Stimulated activated CD4-positive, alpha-beta T cell treated with anti-CD3 and anti-CD28 coated beads, Interleukin-15, amount 100 ng/mL, for 48 hours (primary cell): ENCODE measurements at regions not wholly inside any gene's neighbourhood (a gene's known extent, or its start where the extent isn't known, plus 50 kb on each side); places are given as distances from the start of the nearest gene placed in this dataset.

ENCODE experiments used
- DNase-seq, 2 donors: peaks; one replicate each; pipeline ENCODE4 v3.0.0-alpha.2; 2020; ENCODE audit warnings: low read depth in 2 of 2

- DNase-seq: no peak
Measured at GRCh38 chr2:150783896-150784295, 296.4 kb upstream of the RND3 start.

- DNase-seq: no peak
Measured at GRCh38 chr2:150783015-150783414, 295.5 kb upstream of the RND3 start.

- DNase-seq: no peak
Measured at GRCh38 chr2:150782613-150783012, 295.1 kb upstream of the RND3 start.

GRCh38 chr2:150781142-150781541 is 293.7 kb upstream of the RND3 start:
- no peak for DNase-seq

GRCh38 chr2:150778828-150779227 is 291.4 kb upstream of the RND3 start:
- DNase-seq: no peak

GRCh38 chr2:150769421-150769820 is 282.0 kb upstream of the RND3 start:
- DNase-seq: no peak

GRCh38 chr2:150767991-150768746 is 280.7 kb upstream of the RND3 start:
- DNase-seq: no peak

GRCh38 chr2:150762571-150762970 is 275.1 kb upstream of the RND3 start:
- DNase-seq: no peak

GRCh38 chr2:150759531-150759930 is 272.1 kb upstream of the RND3 start:
- no peak for DNase-seq

- DNase-seq: no peak
Measured at GRCh38 chr2:150759106-150759505, 271.6 kb upstream of the RND3 start.

GRCh38 chr2:150752229-150752628 is 264.8 kb upstream of the RND3 start:
- no peak for DNase-seq

- no peak for DNase-seq
Measured at GRCh38 chr2:150750720-150751119, 263.3 kb upstream of the RND3 start.

- no peak for DNase-seq
Measured at GRCh38 chr2:150742094-150742493, 254.6 kb upstream of the RND3 start.

GRCh38 chr2:150735894-150736498 is 248.5 kb upstream of the RND3 start:
- DNase-seq: no peak

- DNase-seq: no peak
Measured at GRCh38 chr2:150733051-150733618, 245.7 kb upstream of the RND3 start.

- DNase-seq: no peak
Measured at GRCh38 chr2:150732491-150732890, 245.0 kb upstream of the RND3 start.

GRCh38 chr2:150732064-150732463 is 244.6 kb upstream of the RND3 start:
- DNase-seq: no peak

GRCh38 chr2:150729495-150729955 is 242.1 kb upstream of the RND3 start:
- DNase-seq: no peak

- DNase-seq: no peak
Measured at GRCh38 chr2:150718280-150718679, 230.8 kb upstream of the RND3 start.

- DNase-seq: no peak
Measured at GRCh38 chr2:150716186-150716585, 228.7 kb upstream of the RND3 start.

- no peak for DNase-seq
Measured at GRCh38 chr2:150715501-150715900, 228.0 kb upstream of the RND3 start.

GRCh38 chr2:150710916-150711315 is 223.4 kb upstream of the RND3 start:
- DNase-seq: no peak

GRCh38 chr2:150710041-150710440 is 222.6 kb upstream of the RND3 start:
- no peak for DNase-seq
